GM21381 (cell line): ENCODE measurements at regions not wholly inside any gene's neighbourhood (a gene's known extent, or its start where the extent isn't known, plus 50 kb on each side); places are given as distances from the start of the nearest gene placed in this dataset.

Experiments
- ATAC-seq: cut with Tn5 transposase; IDR thresholded peaks from one replicate; pipeline ENCODE4 v1.9.1; 2021; ENCODE audit warnings: mild to moderate bottlenecking, moderate library complexity; ENCODE audit not compliant: unreplicated experiment

DNA sequence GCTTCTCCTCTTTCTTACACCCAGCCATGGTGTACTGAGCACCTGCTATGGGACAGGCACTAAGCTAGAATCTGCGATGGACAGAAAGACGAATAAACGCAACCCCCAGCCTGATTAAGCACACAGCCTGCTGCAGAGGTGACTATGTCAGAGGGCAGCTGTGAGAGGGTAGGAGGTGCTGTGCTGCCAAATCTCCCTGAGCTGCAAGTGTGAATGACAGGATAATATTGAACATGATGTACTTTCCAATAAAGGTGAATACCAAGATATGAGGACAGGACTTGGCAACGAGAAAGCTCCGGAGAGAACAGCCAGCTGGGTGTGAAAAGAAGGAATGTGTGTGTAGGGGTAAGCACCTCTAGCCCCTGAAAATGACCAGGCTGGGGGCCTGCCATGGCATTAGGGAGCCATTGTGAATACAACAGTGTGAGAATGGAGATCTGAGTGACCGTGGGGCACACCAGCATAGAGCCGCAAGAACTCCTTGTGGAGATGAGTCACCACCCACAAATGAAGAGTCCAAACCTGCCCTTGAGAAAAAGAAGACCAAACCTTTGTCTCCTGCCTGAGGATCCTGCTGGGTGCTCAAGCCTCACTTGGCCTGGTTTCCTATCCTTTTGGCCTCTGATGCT lies 83.0 kb upstream of the ATF3 start:
- ATAC-seq = no peak

DNA sequence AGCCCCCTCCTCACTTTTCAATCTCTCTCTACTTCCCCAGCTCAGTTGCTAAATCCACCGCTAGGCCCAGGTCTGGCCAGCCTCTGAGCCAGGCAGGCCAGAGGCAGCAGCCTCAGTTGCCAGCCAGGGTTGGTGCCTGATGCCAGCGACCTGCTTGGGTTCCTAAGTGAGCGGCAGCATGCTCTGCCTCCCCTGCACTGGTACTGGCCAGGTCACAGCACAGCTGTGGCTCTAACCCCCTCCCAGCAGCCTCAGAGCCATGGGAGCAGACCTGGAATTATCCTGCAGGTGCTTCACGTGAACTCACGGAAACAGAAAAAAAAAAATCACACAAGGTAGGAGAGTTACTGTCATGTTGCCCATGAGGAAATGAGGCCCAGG lies 82.5 kb upstream of the ATF3 start:
- no peak for ATAC-seq

DNA sequence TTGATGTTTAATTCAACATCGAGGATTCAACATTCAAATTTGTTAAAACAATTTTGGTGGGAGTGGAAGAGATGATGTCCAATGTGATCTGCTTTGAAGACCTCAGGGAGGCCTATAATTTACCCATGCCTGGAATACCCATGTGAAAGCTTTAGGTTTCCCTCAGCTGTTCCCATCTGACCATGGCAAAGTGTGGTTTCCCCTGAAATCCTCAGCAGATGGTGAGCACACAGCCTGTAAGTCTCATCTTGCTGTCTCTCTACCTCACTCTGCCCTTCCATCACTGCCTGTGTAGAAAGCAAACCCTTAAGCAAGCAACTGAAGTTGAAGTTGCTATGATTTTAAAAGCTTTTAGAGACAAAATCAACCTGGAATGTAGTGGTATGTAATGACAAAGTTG lies 80.1 kb upstream of the ATF3 start:
- ATAC-seq = no peak

DNA sequence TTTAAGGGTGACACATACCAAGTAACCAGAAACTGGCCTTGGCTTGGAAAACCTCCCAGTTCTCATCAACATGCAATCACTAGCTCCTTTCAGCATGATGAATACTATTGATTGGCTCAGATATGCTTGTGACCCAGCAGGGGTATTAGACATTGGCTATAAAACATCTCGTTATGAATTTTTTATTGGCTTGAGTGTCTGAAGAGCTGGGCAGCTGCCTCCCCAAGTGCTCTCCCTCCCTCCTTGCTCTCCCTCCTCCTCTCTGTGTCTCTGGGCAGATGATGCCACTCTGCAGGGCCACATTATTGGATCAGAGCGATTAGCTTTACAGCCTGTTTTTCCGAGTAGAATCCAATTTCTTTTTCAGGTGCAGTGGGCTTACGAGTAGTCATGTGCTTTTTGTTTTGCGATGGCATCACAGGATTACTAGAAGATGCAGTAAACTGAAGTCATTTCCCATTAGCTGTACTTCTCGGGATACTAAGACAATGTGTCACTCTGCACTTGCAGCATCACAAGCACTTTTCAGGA lies 79.3 kb upstream of the ATF3 start:
- no peak for ATAC-seq

DNA sequence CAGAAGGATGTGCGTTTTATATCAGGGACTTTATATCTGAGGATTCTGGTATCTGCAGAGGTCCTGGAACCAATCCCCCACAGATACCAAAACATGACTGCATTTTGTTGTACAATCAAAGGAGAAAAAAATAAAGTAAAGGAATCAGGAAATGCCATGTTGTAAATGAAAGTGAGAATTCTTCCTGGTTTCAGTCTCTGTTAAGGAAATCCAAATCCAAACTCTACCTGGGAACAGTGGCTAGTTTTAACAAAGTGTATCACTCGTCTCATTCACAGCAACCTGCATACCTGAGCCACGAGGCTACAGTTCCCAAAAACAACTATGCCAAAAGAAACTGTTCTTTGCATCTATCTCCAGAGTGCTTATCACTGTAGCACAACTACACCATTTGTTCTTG lies 77.3 kb upstream of the ATF3 start:
- no peak for ATAC-seq

DNA sequence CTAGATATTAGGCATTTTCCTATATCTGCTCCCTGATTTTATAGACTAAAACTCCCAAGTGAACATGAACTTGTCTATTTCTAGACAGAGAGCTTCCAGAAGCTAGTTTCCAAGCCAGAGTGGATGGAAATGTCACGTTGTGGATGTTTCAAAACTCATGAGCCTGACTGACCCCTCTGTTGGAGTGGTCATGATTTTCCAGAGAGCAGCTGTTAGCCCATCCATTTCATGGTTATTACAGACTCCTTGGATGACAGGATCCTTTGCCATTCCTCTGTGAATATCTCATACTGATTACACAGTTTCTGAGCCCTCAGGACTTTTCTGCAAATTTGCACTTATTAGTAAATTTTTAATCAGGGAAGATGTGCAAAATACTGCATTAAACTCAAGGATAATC lies 76.8 kb upstream of the ATF3 start:
- no peak for ATAC-seq

DNA sequence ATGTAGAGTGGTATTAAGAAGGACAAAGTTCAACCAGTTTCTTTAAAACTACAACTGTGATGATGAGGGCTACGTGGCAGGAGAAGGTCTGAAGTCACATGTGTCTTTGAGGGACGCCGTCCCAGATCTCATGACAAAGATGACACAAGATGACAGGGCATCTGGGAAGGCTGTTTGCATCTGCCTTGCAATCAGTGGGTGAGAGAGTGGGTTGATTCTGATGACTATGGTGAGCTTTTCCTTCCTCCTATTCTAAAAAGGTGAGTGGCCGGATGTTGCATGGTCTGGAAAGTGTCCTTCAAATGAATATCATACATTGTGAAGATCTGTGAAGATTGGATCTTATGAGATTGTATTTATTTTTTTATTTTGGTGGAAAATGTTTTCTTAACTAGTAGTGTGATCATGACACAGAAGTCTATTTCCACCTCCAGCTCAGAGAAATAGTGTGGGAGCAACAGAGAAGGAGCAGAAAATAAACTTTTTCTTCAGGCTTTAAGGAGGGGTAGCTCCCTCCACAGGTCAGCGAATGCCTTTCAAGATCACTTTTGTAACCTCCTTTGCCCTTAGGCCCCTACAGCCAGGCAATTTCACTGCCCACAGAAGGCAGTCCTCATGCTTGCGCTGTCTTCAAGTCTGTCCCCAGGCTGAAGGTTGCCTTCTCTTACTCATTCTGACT lies 76.0 kb upstream of the ATF3 start:
- no peak for ATAC-seq

DNA sequence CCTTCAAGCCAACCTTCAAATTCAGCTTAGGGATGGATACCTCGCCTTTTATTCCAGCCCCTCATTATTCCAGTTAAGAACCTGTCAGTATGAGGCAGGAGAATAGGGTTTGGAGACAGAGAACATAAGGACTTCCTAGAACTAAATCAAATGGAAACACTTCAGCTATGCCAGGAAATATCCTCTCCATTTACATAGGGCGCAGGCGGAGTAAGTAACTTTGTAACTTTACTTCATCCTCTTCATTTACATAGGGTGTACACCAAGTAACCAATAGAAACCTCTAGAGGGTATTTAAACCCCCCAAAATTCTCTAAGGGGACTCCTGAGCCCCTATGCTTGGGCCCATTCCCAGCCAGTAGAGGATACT lies 75.4 kb upstream of the ATF3 start:
- ATAC-seq = no peak

DNA sequence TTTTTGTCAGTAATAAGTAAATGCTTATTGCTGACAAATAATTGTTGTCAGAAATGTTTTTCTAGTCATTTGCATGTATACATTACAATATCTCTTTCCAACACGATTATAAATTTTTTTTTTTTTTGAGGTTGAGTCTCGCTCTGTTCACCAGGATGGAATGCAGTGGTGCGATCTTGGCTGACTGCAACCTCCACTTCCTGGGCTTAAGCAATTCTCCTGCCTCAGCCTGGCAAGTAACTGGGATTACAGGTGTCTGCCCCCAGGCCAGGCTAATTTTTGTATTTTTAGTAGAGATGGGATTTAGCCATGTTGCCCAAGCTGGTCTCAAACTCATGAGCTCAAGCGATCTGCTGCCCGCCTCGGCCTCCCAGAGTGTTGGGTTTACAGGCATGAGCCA lies 72.0 kb upstream of the ATF3 start:
- no peak for ATAC-seq

DNA sequence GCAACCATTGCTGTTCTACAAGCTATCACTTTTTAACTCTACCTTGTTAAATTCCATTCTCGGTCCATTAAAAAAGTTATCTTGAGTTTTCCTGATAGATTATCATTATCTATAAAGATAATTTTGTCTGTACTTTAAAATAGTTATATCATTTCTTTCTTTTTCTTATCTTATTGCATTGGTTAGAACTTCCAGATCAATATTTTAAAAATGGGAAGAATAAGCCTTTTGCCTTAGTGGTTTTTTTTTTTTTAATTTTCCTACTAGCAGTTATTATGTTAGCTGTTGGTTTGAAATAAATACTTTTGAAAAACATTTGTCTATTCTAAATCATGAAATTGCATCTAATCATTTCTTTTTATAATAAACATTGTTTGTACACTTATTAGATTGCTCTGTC lies 71.0 kb upstream of the ATF3 start:
- ATAC-seq = no peak

DNA sequence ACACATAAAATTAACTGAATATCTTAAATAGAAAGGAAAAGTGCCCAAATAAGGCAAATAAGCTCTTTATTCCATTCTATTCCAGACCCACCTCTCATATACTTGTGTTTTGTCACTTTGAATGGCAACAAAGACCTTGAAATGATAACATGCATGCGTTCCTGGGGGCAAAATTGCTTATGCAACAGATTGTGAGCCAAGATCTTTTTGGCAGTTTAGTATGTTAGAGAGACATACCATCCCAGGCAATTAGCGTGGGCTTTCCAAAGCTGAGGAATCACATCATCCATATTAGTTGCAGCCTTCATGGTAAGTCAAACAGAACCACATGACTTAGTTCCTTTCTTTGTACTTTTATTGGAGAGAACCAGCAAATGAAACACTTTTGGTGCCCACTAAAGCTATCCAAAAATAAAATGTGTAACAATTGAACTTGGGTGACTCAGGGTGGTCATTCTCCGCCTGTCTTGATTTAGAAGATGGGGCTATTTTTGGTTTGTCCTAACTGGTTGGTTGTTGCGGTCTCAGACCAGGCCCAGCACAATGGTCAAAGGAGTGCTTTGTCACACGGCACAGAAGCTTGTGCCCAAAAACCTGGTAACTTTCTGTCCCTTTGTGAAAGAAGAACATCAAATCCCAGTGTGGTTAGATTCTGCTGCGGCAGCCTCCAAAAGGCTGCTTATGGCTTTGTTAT lies 68.7 kb upstream of the ATF3 start:
- ATAC-seq = no peak

DNA sequence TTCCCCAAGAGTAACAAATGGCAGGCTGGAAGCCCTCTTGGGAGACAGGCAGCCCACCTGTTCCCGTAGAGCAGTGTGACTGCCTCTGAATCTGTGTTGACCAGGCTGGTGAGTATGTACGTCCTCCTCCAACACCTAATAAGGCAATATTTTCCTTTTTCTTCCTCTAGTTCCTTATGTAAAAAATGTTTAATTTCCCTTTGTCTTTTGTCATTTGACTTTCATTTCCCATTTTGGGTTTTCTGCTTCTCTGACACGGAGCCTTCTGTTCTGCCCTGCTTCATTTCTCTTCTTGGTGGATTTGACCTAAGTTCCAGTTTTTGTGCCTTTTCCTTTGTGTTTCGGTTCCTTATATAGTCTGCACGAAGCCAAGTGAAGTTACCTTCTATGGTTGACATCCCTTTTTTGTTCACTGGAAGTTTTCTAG lies 65.8 kb upstream of the ATF3 start:
- no peak for ATAC-seq

DNA sequence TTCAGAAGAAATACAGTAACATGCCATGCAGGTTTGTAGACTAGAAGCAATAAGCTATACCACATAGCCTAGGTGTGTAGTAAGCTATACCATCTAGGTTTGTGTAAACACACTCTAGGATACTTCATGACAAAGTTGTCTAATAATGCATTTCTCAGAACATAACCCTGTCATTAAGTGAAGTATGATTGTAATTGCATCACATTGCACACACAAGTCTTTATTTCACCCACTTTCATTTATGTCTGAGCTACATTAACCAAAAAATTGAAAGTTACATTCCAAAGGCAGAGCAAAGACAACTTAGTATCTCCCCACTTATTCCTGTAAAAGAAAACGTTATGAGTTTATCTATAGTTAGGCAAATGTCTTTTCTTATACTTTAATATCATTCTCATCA lies 64.5 kb upstream of the ATF3 start:
- ATAC-seq = no peak

DNA sequence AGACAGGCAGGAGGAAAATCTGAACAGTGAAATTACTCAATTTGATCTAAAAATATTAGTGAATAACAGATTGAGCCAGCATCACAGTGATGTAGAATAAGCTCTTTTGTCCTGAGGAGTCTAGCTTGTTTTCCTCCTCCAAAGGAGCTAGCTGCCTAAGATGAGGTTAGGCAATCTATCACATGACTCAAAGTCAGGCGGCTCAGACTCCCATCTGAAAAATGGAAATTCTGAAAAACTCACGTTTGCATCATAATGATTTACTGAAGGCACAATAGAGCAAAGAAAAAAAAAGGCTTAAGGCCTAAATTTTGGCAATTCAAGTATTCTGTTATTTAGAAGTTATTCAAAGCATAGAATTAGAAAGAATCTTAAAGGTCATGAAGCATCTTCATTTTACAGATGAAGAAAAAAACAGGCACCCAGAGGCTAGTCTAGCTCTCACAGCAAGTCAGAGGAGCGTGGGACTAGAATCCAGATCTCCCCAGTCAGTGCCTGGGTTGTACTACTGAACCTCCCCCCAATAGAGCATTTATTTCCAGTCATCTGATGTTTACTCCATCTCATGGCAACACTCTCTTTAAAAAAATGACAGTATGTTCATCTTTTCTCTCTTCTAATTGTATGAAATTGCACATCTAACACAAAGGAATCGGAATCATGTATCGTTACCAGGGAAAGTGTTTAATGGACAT lies 62.5 kb upstream of the ATF3 start:
- no peak for ATAC-seq

DNA sequence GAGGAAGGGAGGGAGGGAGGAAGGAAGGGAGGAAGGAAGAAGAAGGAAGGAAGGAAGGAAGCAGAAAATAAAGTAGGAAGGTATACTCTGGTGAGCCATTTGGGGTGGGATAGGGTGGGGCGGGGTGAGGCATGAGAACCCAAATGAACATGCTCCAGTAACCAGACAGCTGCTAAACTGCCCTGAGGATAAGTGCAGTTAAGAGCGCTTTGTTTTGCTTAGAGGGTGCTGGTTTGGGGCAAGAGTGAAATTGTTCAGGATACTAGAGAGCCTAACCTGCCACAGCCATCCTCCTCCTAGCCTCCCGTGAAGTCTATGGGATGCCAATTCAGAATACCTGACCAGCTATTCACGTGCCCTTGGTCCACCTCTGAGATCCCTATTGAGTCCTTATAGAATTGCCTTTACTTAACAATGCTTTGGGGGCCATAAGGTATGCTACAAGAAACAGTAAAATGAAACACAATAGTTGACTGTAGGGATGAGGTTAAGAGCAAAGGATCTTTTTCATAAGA lies 59.0 kb upstream of the ATF3 start:
- ATAC-seq = no peak

DNA sequence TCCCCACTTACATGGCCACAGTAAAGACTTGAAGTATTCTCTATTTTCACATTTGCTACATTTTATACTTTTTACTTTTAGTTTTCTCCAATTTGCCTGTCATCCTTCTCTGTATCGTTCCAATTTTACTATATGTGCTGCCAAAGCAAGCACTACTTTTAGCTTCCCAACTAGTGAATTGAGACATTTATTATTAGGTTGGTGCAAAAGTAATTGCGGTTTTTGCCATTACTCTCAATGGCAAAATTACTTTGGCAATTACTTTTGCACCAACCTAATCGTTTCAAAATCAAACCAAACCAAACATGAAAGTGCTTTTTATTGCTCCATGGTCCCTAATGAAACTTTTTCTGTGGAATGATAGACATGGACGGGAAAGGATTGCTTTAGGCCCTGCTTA lies 56.6 kb upstream of the ATF3 start:
- no peak for ATAC-seq

DNA sequence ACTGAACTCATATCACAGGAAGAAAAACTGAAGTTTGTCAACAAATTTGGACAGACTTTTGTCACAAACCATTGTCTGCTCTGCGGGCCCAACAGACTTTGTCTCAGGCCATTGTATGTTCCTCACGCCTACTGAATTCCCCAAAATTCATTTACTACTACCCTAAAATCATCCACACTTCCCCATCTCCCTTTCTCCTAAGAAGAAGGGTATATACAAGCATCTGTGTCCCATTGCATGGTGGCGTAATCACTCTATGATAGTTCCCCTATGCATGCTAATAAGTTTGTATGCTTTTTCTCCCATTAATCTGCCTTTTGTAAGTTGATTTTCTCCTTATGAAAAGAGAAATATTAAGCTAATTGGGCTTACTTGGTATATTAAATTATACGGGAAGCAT lies 54.9 kb upstream of the ATF3 start:
- ATAC-seq = no peak

DNA sequence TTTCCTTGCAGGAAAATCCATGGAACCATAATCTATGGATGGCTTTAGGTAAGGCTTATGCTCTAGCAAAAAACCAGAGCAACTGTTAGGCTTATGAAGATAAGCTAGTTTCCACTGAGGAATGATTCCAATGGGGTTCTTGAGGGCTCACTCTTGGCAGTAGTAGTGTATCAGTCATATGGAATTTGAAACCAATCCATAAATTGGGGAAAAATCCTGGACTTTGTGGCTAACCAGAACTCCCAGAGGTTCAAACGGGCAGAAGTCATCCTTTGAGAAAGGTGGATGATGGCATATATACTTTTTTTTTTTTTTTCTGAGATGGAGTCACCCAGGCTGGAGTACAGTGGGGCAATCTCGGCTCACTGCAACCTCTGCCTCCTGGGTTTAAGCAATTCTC lies 54.2 kb upstream of the ATF3 start:
- ATAC-seq = no peak

DNA sequence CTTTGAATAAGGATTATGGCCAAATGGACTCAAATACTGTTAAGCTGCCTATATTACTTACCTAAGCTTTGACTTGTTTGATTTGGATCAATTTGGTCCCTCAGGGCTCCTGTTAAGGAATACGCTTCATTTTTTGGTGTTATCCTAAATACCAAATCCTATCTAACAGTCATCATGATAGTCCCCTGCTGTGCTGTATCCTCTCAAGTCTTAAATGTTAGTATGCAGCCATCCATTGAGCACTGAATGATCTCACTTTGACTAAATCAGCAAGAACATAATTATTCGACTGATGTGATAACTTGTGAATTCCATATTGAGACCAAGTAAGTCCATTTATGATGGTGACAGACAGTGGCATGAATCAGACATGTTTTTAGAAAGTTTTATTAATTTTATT lies 53.1 kb upstream of the ATF3 start:
- ATAC-seq = no peak

DNA sequence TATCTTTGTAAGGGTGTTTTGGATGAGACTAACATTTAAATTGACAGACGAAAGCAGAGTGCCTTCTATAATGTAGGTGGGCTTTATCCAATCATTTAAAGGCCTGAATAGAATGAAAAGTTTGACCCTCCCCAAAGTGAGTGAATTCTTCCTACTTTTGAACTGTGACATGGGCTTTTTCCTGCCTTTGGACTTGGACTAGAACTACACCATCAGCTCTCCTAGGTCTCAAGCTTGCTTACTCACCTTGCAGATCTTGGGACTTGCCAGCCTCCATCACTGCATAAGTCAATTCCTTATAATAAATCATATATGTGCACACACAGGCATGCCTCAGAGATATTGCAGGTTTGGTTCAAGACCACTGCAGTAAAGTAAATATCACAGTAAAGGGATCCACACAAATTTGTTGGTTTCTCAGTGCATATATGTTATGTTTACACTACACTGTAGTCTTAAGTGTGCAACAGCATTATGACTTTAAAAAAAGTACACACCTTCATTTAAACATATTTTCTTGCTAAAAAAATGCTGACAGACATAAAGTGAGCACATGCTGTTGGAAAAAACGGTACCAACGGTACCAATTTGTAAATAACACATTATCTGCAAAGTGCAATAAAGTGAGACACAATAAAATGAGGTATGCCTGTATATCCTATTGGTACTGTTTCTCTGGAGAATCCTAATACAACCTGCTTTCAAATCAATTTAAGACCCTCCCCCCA lies 51.6 kb upstream of the ATF3 start:
- no peak for ATAC-seq
